Keratinocyte (primary cell): ENCODE measurements at regions not wholly inside any gene's neighbourhood (a gene's known extent, or its start where the extent isn't known, plus 50 kb on each side); places are given as distances from the start of the nearest gene placed in this dataset.

Source experiments
- DNase-seq: peaks from one replicate; pipeline ENCODE4 v3.0.0-alpha.2; 2011; ENCODE audit warnings: low read depth, missing footprints, low spot score
- FAIRE-seq: peaks from 2 replicates; lab custom pipeline; 2011; peaks lifted over from hg19 to GRCh38; lab: Jason Lieb, UNC
- H2AFZ ChIP-seq: 2 replicates; pipeline ENCODE4 v1.6.0; 2012; ENCODE audit warnings: low read length, control low read depth, inconsistent platforms; ENCODE audit not compliant: control insufficient read depth
- H3K27ac ChIP-seq: 2 replicates; pipeline ENCODE4 v1.5.1; 2011; ENCODE audit warnings: low read length; ENCODE audit not compliant: control insufficient read depth, insufficient read depth
- H3K27me3 ChIP-seq: 3 replicates; pipeline ENCODE4 v1.6.0; 2011; ENCODE audit warnings: low read length; ENCODE audit not compliant: control insufficient read depth, insufficient read depth; ENCODE audit errors: extremely low read depth
- H3K36me3 ChIP-seq, 2 experiments: 2 replicates in 1 of 2; 3 replicates in 1 of 2; pipeline ENCODE4 v1.5.1; 2011; ENCODE audit warnings: low read length in 2 of 2, mild to moderate bottlenecking in 1 of 2; ENCODE audit not compliant: control insufficient read depth in 2 of 2, insufficient read depth in 2 of 2; ENCODE audit errors: extremely low read depth in 1 of 2
- H3K4me1 ChIP-seq: 3 replicates; pipeline ENCODE4 v1.5.1; 2011; ENCODE audit warnings: low read length; ENCODE audit not compliant: control insufficient read depth, insufficient read depth; ENCODE audit errors: extremely low read depth
- H3K4me2 ChIP-seq: 3 replicates; pipeline ENCODE4 v1.6.0; 2011; ENCODE audit warnings: low read depth, low read length; ENCODE audit not compliant: control insufficient read depth, insufficient read depth; ENCODE audit errors: extremely low read depth
- H3K4me3 ChIP-seq, 3 experiments: fragments of 200-600 bp in 1 of 3; sonication (generic) in 1 of 3; 2 replicates in 2 of 3; 3 replicates in 1 of 3; pipeline ENCODE4 v1.5.1; 2011 to 2016; ENCODE audit warnings: low read length in 3 of 3, mild to moderate bottlenecking in 3 of 3, control low read depth in 2 of 3, inconsistent platforms in 1 of 3, low read depth in 1 of 3, mixed read lengths in 1 of 3, mixed run types in 1 of 3, moderate library complexity in 1 of 3; ENCODE audit not compliant: control insufficient read depth in 2 of 3, insufficient read depth in 2 of 3; ENCODE audit errors: extremely low read depth in 1 of 3
- H3K79me2 ChIP-seq: 2 replicates; pipeline ENCODE4 v1.6.0; 2012; ENCODE audit warnings: low read length; ENCODE audit not compliant: control insufficient read depth, insufficient read depth
- H3K9ac ChIP-seq: 3 replicates; pipeline ENCODE4 v1.6.0; 2011; ENCODE audit warnings: low read length; ENCODE audit not compliant: control insufficient read depth, insufficient read depth; ENCODE audit errors: extremely low read depth
- H3K9me1 ChIP-seq: 3 replicates; pipeline ENCODE4 v1.6.0; 2011; ENCODE audit warnings: low read length; ENCODE audit not compliant: control insufficient read depth, insufficient read depth; ENCODE audit errors: extremely low read depth
- H3K9me3 ChIP-seq: 2 replicates; pipeline ENCODE4 v1.5.1; 2012; ENCODE audit warnings: low read depth, low read length; ENCODE audit not compliant: control insufficient read depth
- H4K20me1 ChIP-seq: 3 replicates; pipeline ENCODE4 v1.6.0; 2011; ENCODE audit warnings: low read length; ENCODE audit not compliant: control insufficient read depth, insufficient read depth; ENCODE audit errors: extremely low read depth
- EZH2 ChIP-seq: IDR thresholded peaks from one replicate; pipeline ENCODE4 v1.6.1; 2012; ENCODE audit warnings: inconsistent platforms, mild to moderate bottlenecking, low read length, moderate library complexity
- dilution Hi-C: fragments of 300-500 bp; cut with MboI; formaldehyde crosslinking; loops from one replicate; pipeline ENCODE4 v1.7.0; 2020; ENCODE audit warnings: low sequenced_read_pairs; ENCODE audit not compliant: extremely low pct_ligation_motif_present
- TF ChIP-seq, protein P1 (sequence below), 3 experiments: IDR thresholded peaks in 1 of 3; conservative IDR thresholded peaks in 1 of 3; optimal IDR thresholded peaks in 1 of 3; 2 replicates in 2 of 3; 3 replicates in 1 of 3; pipeline versions ENCODE3 to v1.5.1; 2011; ENCODE audit warnings: low read length in 3 of 3, mild to moderate bottlenecking in 3 of 3, moderate library complexity in 2 of 3, control low read depth in 1 of 3, inconsistent platforms in 1 of 3; ENCODE audit not compliant: insufficient read depth in 2 of 3; ENCODE audit errors: extremely low read depth in 1 of 3

DNA sequence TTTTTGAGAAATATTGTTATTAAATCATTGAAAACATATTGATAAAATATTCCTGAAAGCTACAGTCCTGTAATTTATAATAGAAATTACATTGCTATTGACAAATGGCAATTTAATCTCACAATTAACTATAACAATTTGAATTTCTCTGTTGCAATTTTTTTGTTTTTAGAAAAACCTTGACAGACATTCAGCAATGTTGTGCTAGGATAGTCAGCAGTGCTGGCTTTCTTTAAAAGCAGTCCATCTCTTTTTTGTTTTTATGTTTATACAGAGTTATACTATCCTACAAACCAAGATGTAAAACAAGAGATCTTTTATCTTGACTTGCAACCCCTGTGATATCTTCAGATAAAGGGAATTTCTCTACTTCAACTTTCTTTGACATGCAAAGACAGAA, 93.1 kb downstream of the TUSC7 start:
- DNase-seq (no peak), FAIRE-seq (no peak)
- no peak overlapping the region for H2AFZ ChIP-seq
- no peaks in the 10 kb centered on the region for H3K79me2 ChIP-seq
- H3K27ac ChIP-seq = no peak overlapping the region
- H3K36me3 ChIP-seq = no peaks in the 10 kb centered on the region
- H3K9me1 ChIP-seq = no peaks in the 10 kb centered on the region
- H4K20me1 ChIP-seq = no peaks in the 10 kb centered on the region
- no peak overlapping the region for H3K4me3 ChIP-seq
- H3K9ac ChIP-seq = no peak overlapping the region
- no peaks in the 10 kb centered on the region for H3K4me1 ChIP-seq
- H3K4me2 ChIP-seq = no peak overlapping the region
- dilution Hi-C loops = no loop called here
- H3K27me3 ChIP-seq = no peaks in the 10 kb centered on the region
- H3K9me3 ChIP-seq = no peaks in the 10 kb centered on the region
- TF ChIP-seq, protein P1, sequence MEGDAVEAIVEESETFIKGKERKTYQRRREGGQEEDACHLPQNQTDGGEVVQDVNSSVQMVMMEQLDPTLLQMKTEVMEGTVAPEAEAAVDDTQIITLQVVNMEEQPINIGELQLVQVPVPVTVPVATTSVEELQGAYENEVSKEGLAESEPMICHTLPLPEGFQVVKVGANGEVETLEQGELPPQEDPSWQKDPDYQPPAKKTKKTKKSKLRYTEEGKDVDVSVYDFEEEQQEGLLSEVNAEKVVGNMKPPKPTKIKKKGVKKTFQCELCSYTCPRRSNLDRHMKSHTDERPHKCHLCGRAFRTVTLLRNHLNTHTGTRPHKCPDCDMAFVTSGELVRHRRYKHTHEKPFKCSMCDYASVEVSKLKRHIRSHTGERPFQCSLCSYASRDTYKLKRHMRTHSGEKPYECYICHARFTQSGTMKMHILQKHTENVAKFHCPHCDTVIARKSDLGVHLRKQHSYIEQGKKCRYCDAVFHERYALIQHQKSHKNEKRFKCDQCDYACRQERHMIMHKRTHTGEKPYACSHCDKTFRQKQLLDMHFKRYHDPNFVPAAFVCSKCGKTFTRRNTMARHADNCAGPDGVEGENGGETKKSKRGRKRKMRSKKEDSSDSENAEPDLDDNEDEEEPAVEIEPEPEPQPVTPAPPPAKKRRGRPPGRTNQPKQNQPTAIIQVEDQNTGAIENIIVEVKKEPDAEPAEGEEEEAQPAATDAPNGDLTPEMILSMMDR (optimal IDR thresholded peaks at IDR 0.05 in 1 of 3, IDR thresholded peaks at IDR 0.05 in 1 of 3, conservative IDR thresholded peaks at IDR 0.05 in 1 of 3; ENCODE audit: extremely low read depth in 1 of 3, insufficient read depth in 2 of 3, low read length in 3 of 3) = no peak
- TF ChIP-seq EZH2 = no peak

DNA sequence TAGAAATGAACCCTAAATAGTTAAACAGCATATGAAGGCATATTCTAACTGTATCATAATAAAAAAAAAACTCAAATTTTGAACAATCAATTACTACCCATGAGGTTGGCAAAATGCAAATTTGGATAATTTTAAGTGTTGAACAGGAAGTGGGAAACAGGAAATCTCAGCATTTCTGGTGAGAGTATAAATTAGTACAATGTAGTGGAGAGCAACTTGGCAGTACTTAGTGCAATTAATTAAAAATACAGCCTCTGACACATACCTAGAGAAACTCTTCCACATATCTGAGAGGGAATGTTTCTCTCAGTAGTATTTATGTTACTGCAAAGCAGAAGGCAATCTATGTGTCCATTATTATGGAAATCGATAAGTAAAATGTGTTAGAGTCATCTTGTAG, 96.8 kb downstream of the TUSC7 start:
- FAIRE-seq (no peak), DNase-seq (no peak)
- no peaks in the 10 kb centered on the region for H3K27me3 ChIP-seq
- dilution Hi-C loops = no loop called here
- no peak overlapping the region for H3K4me2 ChIP-seq
- H3K79me2 ChIP-seq = no peaks in the 10 kb centered on the region
- no peak overlapping the region for H3K4me3 ChIP-seq
- H3K9me3 ChIP-seq = no peaks in the 10 kb centered on the region
- H2AFZ ChIP-seq = no peak overlapping the region
- H3K4me1 ChIP-seq = no peaks in the 10 kb centered on the region
- no peaks in the 10 kb centered on the region for H3K36me3 ChIP-seq
- no peaks in the 10 kb centered on the region for H3K9me1 ChIP-seq
- TF ChIP-seq, protein P1 (optimal IDR thresholded peaks at IDR 0.05 in 1 of 3, IDR thresholded peaks at IDR 0.05 in 1 of 3, conservative IDR thresholded peaks at IDR 0.05 in 1 of 3; ENCODE audit: extremely low read depth in 1 of 3, insufficient read depth in 2 of 3, low read length in 3 of 3) = no peak
- TF ChIP-seq EZH2 = no peak
- no peak overlapping the region for H3K27ac ChIP-seq
- H4K20me1 ChIP-seq = no peaks in the 10 kb centered on the region
- H3K9ac ChIP-seq = no peak overlapping the region
